H9 (cell line): ENCODE measurements at regions not wholly inside any gene's neighbourhood (a gene's known extent, or its start where the extent isn't known, plus 50 kb on each side); places are given as distances from the start of the nearest gene placed in this dataset.

Source experiments
- DNase-seq: peaks from one replicate; pipeline ENCODE4 v3.0.0-alpha.2; 2017
- H2AFZ ChIP-seq: one replicate; pipeline ENCODE4 v1.6.1; 2013; ENCODE audit warnings: mild to moderate bottlenecking, low read length, control low read depth, moderate library complexity
- H2AK5ac ChIP-seq: 2 replicates; pipeline ENCODE4 v1.6.1; 2013; ENCODE audit warnings: low read length, control low read depth, mixed read lengths; ENCODE audit not compliant: insufficient read length
- H2BK120ac ChIP-seq: one replicate; pipeline ENCODE4 v1.6.1; 2013; ENCODE audit warnings: low read depth, mild to moderate bottlenecking, low read length, control low read depth, inconsistent platforms; ENCODE audit not compliant: poor library complexity, severe bottlenecking
- H2BK12ac ChIP-seq: 2 replicates; pipeline ENCODE4 v1.6.1; 2013; ENCODE audit warnings: low read length, control low read depth, mixed read lengths, low read depth; ENCODE audit not compliant: insufficient read length
- H2BK15ac ChIP-seq: 2 replicates; pipeline ENCODE4 v1.6.1; 2013; ENCODE audit warnings: low read depth, low read length, control low read depth
- H2BK20ac ChIP-seq: one replicate; pipeline ENCODE4 v1.6.1; 2013; ENCODE audit warnings: low read depth, mild to moderate bottlenecking, low read length, control low read depth, inconsistent platforms; ENCODE audit not compliant: poor library complexity, severe bottlenecking
- H2BK5ac ChIP-seq: 2 replicates; pipeline ENCODE4 v1.6.1; 2013; ENCODE audit warnings: low read length, control low read depth, mixed read lengths; ENCODE audit not compliant: insufficient read length
- H3K14ac ChIP-seq: 2 replicates; pipeline ENCODE4 v1.6.1; 2013; ENCODE audit warnings: low read length, control low read depth; ENCODE audit not compliant: insufficient read depth
- H3K18ac ChIP-seq: 2 replicates; pipeline ENCODE4 v1.6.1; 2013; ENCODE audit warnings: low read depth, mild to moderate bottlenecking, mixed read lengths, low read length, control low read depth; ENCODE audit not compliant: insufficient read length
- H3K23ac ChIP-seq: 2 replicates; pipeline ENCODE4 v1.6.1; 2013; ENCODE audit warnings: low read length, control low read depth, mixed read lengths, low read depth; ENCODE audit not compliant: insufficient read length
- H3K23me2 ChIP-seq: 2 replicates; pipeline ENCODE4 v1.6.1; 2013; ENCODE audit warnings: low read depth, mild to moderate bottlenecking, mixed read lengths, low read length, control low read depth; ENCODE audit not compliant: insufficient read length, poor library complexity, severe bottlenecking
- H3K27ac ChIP-seq: 2 replicates; pipeline ENCODE4 v1.5.1; 2013; ENCODE audit warnings: low read length, control low read depth, mixed read lengths, low read depth; ENCODE audit not compliant: insufficient read length
- H3K27me3 ChIP-seq: 2 replicates; pipeline ENCODE4 v1.6.1; 2013; ENCODE audit warnings: low read length, control low read depth, inconsistent platforms; ENCODE audit not compliant: insufficient read depth
- H3K4ac ChIP-seq: 2 replicates; pipeline ENCODE4 v1.6.1; 2013; ENCODE audit warnings: low read depth, mild to moderate bottlenecking, control low read depth, inconsistent platforms, low read length, moderate library complexity
- H3K4me1 ChIP-seq: 2 replicates; pipeline ENCODE4 v1.6.1; 2013; ENCODE audit warnings: low read length, control low read depth, inconsistent platforms; ENCODE audit not compliant: insufficient read depth
- H3K4me2 ChIP-seq: 2 replicates; pipeline ENCODE4 v1.6.1; 2013; ENCODE audit warnings: low read length, control low read depth, mixed read lengths; ENCODE audit not compliant: insufficient read length, insufficient read depth
- H3K56ac ChIP-seq: 2 replicates; pipeline ENCODE4 v1.6.1; 2013; ENCODE audit warnings: low read depth, mild to moderate bottlenecking, mixed read lengths, low read length, control low read depth; ENCODE audit not compliant: insufficient read length
- H3K79me1 ChIP-seq: 2 replicates; pipeline ENCODE4 v1.6.1; 2013; ENCODE audit warnings: low read depth, mild to moderate bottlenecking, moderate library complexity, low read length, control low read depth, inconsistent platforms; ENCODE audit not compliant: insufficient read depth, poor library complexity, severe bottlenecking
- H3K79me2 ChIP-seq: 2 replicates; pipeline ENCODE4 v1.6.1; 2013; ENCODE audit warnings: low read length, control low read depth, inconsistent platforms; ENCODE audit not compliant: insufficient read depth
- H3K9ac ChIP-seq: 2 replicates; pipeline ENCODE4 v1.6.1; 2013; ENCODE audit warnings: low read length, control low read depth, mixed read lengths; ENCODE audit not compliant: insufficient read length; ENCODE audit errors: extremely low read depth
- H3K9me3 ChIP-seq: one replicate; pipeline ENCODE4 v1.6.1; 2013; ENCODE audit warnings: low read depth, low read length, inconsistent platforms; ENCODE audit not compliant: control insufficient read depth
- H3T11ph ChIP-seq: one replicate; pipeline ENCODE4 v1.6.1; 2013; ENCODE audit warnings: mild to moderate bottlenecking, low read length, control low read depth, inconsistent platforms
- H4K20me1 ChIP-seq: one replicate; pipeline ENCODE4 v1.6.1; 2013; ENCODE audit not compliant: control insufficient read depth, insufficient read length, insufficient read depth
- H4K5ac ChIP-seq: 2 replicates; pipeline ENCODE4 v1.6.1; 2013; ENCODE audit warnings: low read depth, mild to moderate bottlenecking, mixed read lengths, low read length, control low read depth; ENCODE audit not compliant: insufficient read length
- H4K8ac ChIP-seq: replicated peaks from 2 replicates; pipeline ENCODE4 v1.6.1; 2013; ENCODE audit warnings: low read length, control low read depth, mixed read lengths, low read depth; ENCODE audit not compliant: insufficient read length
- H4K91ac ChIP-seq: 2 replicates; pipeline ENCODE4 v1.6.1; 2013; ENCODE audit warnings: low read depth, mild to moderate bottlenecking, moderate library complexity, mixed read lengths, low read length, control low read depth; ENCODE audit not compliant: insufficient read length
- H3K27ac Mint-ChIP-seq, 3 experiments: 2 replicates in 2 of 3; 3 replicates in 1 of 3; pipeline ENCODE4 v1.8.0; 2020 to 2021; ENCODE audit warnings: mixed read lengths in 3 of 3, mild to moderate bottlenecking in 1 of 3, moderate library complexity in 1 of 3
- H3K27me3 Mint-ChIP-seq: 2 replicates; pipeline ENCODE4 v1.8.0; 2021; ENCODE audit warnings: low read depth, mild to moderate bottlenecking, moderate library complexity, mixed read lengths
- H3K36me3 Mint-ChIP-seq, 3 experiments: 2 replicates in 2 of 3; 3 replicates in 1 of 3; pipeline ENCODE4 v1.8.0; 2020 to 2021; ENCODE audit warnings: low read depth in 3 of 3, mixed read lengths in 3 of 3; ENCODE audit not compliant: insufficient read depth in 1 of 3
- H3K4me1 Mint-ChIP-seq, 2 experiments: 2 replicates each; pipeline ENCODE4 v1.8.0; 2020; ENCODE audit warnings: mixed read lengths in 2 of 2
- H3K4me3 Mint-ChIP-seq, 2 experiments: 2 replicates in 1 of 2; 3 replicates in 1 of 2; pipeline ENCODE4 v1.8.0; 2020 to 2021; ENCODE audit warnings: mild to moderate bottlenecking in 2 of 2, mixed read lengths in 2 of 2, moderate library complexity in 1 of 2
- H3K9me3 Mint-ChIP-seq, 2 experiments: 2 replicates in 1 of 2; 3 replicates in 1 of 2; pipeline ENCODE4 v1.8.0; 2020; ENCODE audit warnings: mild to moderate bottlenecking in 2 of 2, mixed read lengths in 2 of 2, moderate library complexity in 1 of 2
- CTCF ChIP-seq: fragments of 200-600 bp; sonication (generic); conservative IDR thresholded peaks from 3 replicates; pipeline ENCODE4 v1.8.0; 2021; ENCODE audit warnings: antibody characterized with exemption, mild to moderate bottlenecking
- WGBS: extraction: QIAGEN DNeasy Blood & Tissue Kit; methylation state at CpG from one replicate; pipeline ENCODE4 v1.1.7; 2013; ENCODE audit warnings: missing lambda C conversion rate, low lambda C conversion rate, mixed read lengths; ENCODE audit not compliant: insufficient read length; ENCODE audit errors: extremely low coverage; 5-methylcytosine and 5-hydroxymethylcytosine counted together

GRCh38 chr21:16821588-16821987, 691.3 kb upstream of the CXADR start:
- Histone ChIP-seq H3K4me2 (no peak overlapping the region), H2BK5ac (no peak overlapping the region), H4K5ac (no peak overlapping the region), H4K8ac (no peak overlapping the region), H2AFZ (no peak overlapping the region), H3K18ac (no peak overlapping the region), H3K23ac (no peak overlapping the region), H4K91ac (no peak overlapping the region), H3K79me2 (no peaks in the 10 kb centered on the region), H3K14ac (no peak overlapping the region), H3K56ac (no peak overlapping the region), H3K4ac (no peak overlapping the region), H3K9me3 (no peaks in the 10 kb centered on the region), H2BK120ac (no peak overlapping the region), H2BK15ac (no peak overlapping the region), H3K9ac (no peak overlapping the region), H4K20me1 (no peaks in the 10 kb centered on the region), H3T11ph (no peak overlapping the region), H3K27me3 (no peaks in the 10 kb centered on the region), H3K27ac (no peak overlapping the region), H2BK20ac (no peak overlapping the region), H2BK12ac (no peak overlapping the region), H3K79me1 (no peaks in the 10 kb centered on the region), H2AK5ac (no peak overlapping the region), H3K4me1 (no peaks in the 10 kb centered on the region; the same call in 1 of the 2 replicates), H3K23me2 (no peaks in the 10 kb centered on the region)
- WGBS, result no CpG with 5 or more reads among the region's 1 CpG
- no peak overlapping the region for H3K4me3 Mint-ChIP-seq
- H3K4me1 Mint-ChIP-seq, result peaks cover under 1 to 3% of the 10 kb centered on the region in 2 experiments; a peak in 3 of 4 replicates
- H3K27me3 Mint-ChIP-seq, result no peaks in the 10 kb centered on the region
- no peak for TF ChIP-seq CTCF
- no peak for DNase-seq
- H3K27ac Mint-ChIP-seq, result no peak overlapping the region
- no peaks in the 10 kb centered on the region; a peak in 1 of 5 replicates for H3K9me3 Mint-ChIP-seq
- no peaks in the 10 kb centered on the region; a peak in 1 of 7 replicates for H3K36me3 Mint-ChIP-seq
